Ishikawa (cell line): ENCODE measurements at regions not wholly inside any gene's neighbourhood (a gene's known extent, or its start where the extent isn't known, plus 50 kb on each side); places are given as distances from the start of the nearest gene placed in this dataset.

Source experiments
- CEBPB ChIP-seq: IDR thresholded peaks from 2 replicates; pipeline ENCODE4 v1.6.1; 2012
- CREB1 ChIP-seq: IDR thresholded peaks from 2 replicates; pipeline ENCODE4 v1.6.1; 2012; ENCODE audit warnings: low read depth
- EGR1 ChIP-seq: IDR thresholded peaks from 2 replicates; pipeline ENCODE4 v1.6.1; 2012
- EP300 ChIP-seq: IDR thresholded peaks from 2 replicates; pipeline ENCODE4 v1.6.1; 2012; ENCODE audit warnings: borderline replicate concordance
- FOXM1 ChIP-seq: IDR thresholded peaks from 2 replicates; pipeline ENCODE4 v1.6.1; 2012; ENCODE audit warnings: low read depth, borderline replicate concordance
- NFIC ChIP-seq: IDR thresholded peaks from 2 replicates; pipeline ENCODE4 v1.6.1; 2012
- RAD21 ChIP-seq: IDR thresholded peaks from 2 replicates; pipeline ENCODE4 v1.6.1; 2012; ENCODE audit warnings: low read depth
- TAF1 ChIP-seq: IDR thresholded peaks from 2 replicates; pipeline ENCODE4 v1.6.1; 2012; ENCODE audit warnings: low read depth, mild to moderate bottlenecking
- TCF12 ChIP-seq: IDR thresholded peaks from 2 replicates; pipeline ENCODE4 v1.6.1; 2012; ENCODE audit warnings: low read depth
- TEAD4 ChIP-seq: IDR thresholded peaks from 2 replicates; pipeline ENCODE4 v1.6.1; 2012
- YY1 ChIP-seq: IDR thresholded peaks from 2 replicates; pipeline ENCODE4 v1.6.1; 2012; ENCODE audit warnings: low read depth
- ZBTB7A ChIP-seq: IDR thresholded peaks from 2 replicates; pipeline ENCODE4 v1.6.1; 2012; ENCODE audit warnings: low read depth
- TF ChIP-seq, protein P1 (sequence below): IDR thresholded peaks from 2 replicates; pipeline ENCODE4 v1.6.1; 2012; ENCODE audit warnings: low read depth, mild to moderate bottlenecking
- TF ChIP-seq, protein P2 (sequence below): IDR thresholded peaks from 2 replicates; pipeline ENCODE4 v1.6.1; 2012
- TF ChIP-seq, protein P3 (sequence below): IDR thresholded peaks from 2 replicates; pipeline ENCODE4 v1.6.1; 2012

DNA sequence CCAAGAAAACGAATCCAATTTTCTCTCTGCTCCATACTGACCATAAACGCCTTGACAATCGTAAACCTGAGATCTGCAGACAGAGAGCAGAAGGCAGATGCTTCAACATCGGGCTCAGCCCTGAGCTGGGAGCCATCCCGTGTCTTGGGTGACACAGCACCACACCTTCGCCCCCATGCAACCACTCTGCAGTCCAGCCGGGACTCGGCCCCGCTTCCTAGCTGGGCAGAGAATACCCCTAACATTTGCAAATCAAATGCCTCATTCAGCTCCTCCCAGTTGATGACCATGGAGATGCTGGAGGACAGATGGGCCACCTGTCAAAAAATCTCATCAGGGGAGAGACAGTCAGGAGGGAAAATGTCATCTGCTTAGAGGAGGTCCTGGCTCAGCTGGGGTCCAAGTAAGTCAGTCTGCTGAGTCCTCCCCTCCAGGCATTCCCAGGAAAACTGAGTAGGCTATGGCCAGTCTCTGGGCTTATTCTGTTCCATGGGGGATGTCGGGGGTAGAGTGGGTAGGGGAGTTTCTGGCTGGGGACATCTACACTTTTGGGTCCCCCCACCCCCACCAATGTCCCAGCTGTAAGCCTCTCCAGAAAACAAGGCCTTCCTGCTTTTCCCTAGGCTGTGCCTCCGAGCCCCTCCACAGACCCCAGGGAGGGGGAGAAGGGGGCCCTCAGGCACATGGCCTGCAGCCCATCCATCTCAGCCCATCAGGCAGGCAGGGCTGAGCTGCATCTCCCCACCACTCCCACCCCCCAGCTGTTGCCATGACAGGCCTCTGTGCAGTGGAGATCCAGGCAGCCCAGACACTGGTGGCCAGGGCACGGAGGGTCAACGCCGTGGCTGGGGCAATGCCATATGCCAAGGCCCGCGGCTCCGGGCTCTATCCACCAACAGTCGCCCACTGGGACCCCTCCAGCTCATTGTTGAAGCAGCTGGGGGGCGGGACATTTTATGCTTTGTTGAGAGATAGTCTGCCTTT is 158.6 kb downstream of the AXIN2 start:
- TF ChIP-seq CEBPB (no peak), CREB1 (no peak), TCF12 (no peak), TAF1 (no peak), YY1 (no peak), RAD21 (no peak), ZBTB7A (no peak), EGR1 (no peak), TEAD4 (no peak), FOXM1 (no peak), NFIC (no peak)
- TF ChIP-seq, protein P1, sequence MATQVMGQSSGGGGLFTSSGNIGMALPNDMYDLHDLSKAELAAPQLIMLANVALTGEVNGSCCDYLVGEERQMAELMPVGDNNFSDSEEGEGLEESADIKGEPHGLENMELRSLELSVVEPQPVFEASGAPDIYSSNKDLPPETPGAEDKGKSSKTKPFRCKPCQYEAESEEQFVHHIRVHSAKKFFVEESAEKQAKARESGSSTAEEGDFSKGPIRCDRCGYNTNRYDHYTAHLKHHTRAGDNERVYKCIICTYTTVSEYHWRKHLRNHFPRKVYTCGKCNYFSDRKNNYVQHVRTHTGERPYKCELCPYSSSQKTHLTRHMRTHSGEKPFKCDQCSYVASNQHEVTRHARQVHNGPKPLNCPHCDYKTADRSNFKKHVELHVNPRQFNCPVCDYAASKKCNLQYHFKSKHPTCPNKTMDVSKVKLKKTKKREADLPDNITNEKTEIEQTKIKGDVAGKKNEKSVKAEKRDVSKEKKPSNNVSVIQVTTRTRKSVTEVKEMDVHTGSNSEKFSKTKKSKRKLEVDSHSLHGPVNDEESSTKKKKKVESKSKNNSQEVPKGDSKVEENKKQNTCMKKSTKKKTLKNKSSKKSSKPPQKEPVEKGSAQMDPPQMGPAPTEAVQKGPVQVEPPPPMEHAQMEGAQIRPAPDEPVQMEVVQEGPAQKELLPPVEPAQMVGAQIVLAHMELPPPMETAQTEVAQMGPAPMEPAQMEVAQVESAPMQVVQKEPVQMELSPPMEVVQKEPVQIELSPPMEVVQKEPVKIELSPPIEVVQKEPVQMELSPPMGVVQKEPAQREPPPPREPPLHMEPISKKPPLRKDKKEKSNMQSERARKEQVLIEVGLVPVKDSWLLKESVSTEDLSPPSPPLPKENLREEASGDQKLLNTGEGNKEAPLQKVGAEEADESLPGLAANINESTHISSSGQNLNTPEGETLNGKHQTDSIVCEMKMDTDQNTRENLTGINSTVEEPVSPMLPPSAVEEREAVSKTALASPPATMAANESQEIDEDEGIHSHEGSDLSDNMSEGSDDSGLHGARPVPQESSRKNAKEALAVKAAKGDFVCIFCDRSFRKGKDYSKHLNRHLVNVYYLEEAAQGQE, result no peak

DNA sequence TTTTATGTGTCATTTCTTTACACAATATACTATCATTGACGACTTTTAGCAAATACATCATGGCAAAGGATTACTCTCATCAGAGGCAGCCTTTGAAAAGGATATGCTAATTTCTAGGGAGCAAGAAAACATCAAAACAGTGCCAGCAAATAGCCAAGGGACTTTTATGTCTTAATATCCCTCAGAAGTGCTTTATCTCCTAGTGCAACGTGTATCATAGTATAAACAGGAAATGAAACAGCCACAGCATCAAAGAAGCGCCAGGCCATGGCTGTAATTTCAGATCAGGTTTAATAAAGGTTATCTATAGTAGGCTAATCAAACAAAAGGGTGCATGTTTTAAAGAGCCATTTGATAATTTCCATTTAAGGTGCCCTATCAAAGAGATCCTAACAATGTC is 159.9 kb downstream of the AXIN2 start:
- TF ChIP-seq FOXM1, result no peak
- no peak for TF ChIP-seq EP300
- TF ChIP-seq ZBTB7A, result no peak
- TF ChIP-seq NFIC, result no peak
- TF ChIP-seq, protein P1, result no peak
- TF ChIP-seq CREB1, result no peak

DNA sequence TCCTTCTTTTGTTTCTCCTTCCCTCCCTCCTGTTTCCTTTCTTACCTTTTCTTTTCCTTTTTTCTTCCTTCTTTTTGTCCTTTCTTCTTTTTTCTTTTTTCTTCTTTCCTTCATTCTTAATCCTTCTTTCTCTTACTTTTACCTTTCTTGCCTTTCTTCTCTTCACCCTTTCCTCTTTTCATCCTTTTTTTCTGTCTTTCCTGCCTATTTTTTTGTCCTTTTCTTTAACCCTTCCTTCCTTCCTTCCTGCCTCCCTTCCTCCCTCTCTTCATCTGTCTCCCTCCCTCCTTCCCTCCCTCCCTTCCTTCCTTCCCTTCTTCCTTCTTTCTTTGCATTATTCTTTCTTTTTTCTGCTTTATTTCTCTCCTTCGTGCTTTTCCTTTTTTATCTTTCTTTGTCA is 160.7 kb downstream of the AXIN2 start:
- TF ChIP-seq, protein P1, result no peak
- TF ChIP-seq TAF1, result no peak
- TF ChIP-seq RAD21, result no peak
- TF ChIP-seq, protein P2, sequence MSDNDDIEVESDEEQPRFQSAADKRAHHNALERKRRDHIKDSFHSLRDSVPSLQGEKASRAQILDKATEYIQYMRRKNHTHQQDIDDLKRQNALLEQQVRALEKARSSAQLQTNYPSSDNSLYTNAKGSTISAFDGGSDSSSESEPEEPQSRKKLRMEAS, result no peak
- TF ChIP-seq EGR1, result no peak
- TF ChIP-seq NFIC, result no peak
- no peak for TF ChIP-seq CEBPB
- TF ChIP-seq, protein P3, sequence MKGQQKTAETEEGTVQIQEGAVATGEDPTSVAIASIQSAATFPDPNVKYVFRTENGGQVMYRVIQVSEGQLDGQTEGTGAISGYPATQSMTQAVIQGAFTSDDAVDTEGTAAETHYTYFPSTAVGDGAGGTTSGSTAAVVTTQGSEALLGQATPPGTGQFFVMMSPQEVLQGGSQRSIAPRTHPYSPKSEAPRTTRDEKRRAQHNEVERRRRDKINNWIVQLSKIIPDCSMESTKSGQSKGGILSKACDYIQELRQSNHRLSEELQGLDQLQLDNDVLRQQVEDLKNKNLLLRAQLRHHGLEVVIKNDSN, result no peak
- TF ChIP-seq FOXM1, result no peak
- TF ChIP-seq YY1, result no peak
- no peak for TF ChIP-seq TCF12
- no peak for TF ChIP-seq EP300
- TF ChIP-seq CREB1, result no peak
- TF ChIP-seq TEAD4, result no peak
- TF ChIP-seq ZBTB7A, result no peak

DNA sequence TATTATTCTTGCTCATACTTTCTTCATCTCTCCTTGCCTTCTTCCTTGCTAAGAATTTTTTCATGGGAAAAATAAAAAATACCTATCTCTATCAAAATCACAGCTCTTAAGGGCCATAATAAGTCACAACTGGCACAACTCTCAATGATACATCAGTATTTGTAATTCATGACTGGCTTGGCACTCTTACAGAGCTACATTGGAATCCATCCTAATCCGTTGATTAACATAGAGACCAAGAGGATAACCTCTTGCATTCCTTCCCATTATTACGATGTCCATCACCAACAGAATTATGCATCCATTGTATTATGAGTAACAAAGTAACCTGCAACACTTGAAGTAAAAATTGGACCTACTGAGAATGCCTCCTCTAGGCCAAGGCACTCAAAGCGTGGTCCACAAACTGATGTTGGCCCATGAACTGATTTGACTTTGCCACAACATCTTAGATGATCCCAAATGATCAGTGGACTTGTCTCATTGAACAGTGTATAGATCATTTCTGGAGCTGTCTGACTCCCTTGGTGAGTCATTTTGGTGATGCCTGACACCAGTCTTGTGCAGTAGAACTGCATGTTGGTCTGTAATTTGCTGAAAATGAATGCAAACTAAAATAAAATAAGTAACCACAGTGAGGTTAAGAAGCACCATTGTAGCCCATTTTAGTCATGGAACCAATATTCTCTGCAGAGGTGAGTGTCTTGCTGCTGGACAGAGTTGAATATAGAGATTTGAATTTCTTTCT is 163.2 kb downstream of the AXIN2 start:
- TF ChIP-seq RAD21, result no peak
- TF ChIP-seq EGR1, result no peak
- no peak for TF ChIP-seq TCF12
